Naive thymus-derived CD4-positive, alpha-beta T cell (primary cell): ENCODE measurements at regions not wholly inside any gene's neighbourhood (a gene's known extent, or its start where the extent isn't known, plus 50 kb on each side); places are given as distances from the start of the nearest gene placed in this dataset.

Source experiments
- ATAC-seq: fragments of 150-1000 bp; cut with Tn5 transposase; 2 replicates; pipeline ENCODE4 v1.10.0; 2021; ENCODE audit warnings: mild to moderate bottlenecking, moderate library complexity
- CTCF ChIA-PET: fragments of 350-600 bp; sonication (Branson Sonifier 250); formaldehyde crosslinking; loops from one replicate; lab custom pipeline; 2021; ENCODE audit warnings: antibody characterized with exemption; lab: Charles Lee
- POLR2A ChIA-PET: fragments of 350-600 bp; sonication (Branson Sonifier 250); formaldehyde crosslinking; loops from one replicate; lab custom pipeline; 2021; ENCODE audit warnings: antibody characterized with exemption, inconsistent platforms; lab: Charles Lee
- DNase-seq, 9 donors: peaks; one replicate each; pipeline versions ENCODE4 v3.0.0 to v3.0.0-alpha.2; 2020 to 2022; ENCODE audit warnings: mixed read lengths in 1 of 9
- H3K27ac ChIP-seq: one replicate; pipeline ENCODE4 v1.7.0; 2013; ENCODE audit warnings: mild to moderate bottlenecking, low read depth, low read length, moderate library complexity
- H3K27me3 ChIP-seq, 2 donors: one replicate each; pipeline ENCODE4 v1.7.0; 2013; ENCODE audit warnings: low read length in 2 of 2, mild to moderate bottlenecking in 2 of 2, moderate library complexity in 2 of 2; ENCODE audit not compliant: control insufficient read depth in 2 of 2, insufficient read depth in 2 of 2
- H3K36me3 ChIP-seq, 3 experiments: 1 replicate in 2 of 3; 2 replicates in 1 of 3; pipeline ENCODE4 v1.7.0; 2013; ENCODE audit warnings: low read length in 3 of 3, mild to moderate bottlenecking in 3 of 3, moderate library complexity in 1 of 3; ENCODE audit not compliant: insufficient read depth in 3 of 3, control insufficient read depth in 2 of 3
- H3K4me1 ChIP-seq, 2 donors: one replicate each; pipeline ENCODE4 v1.7.0; 2013; ENCODE audit warnings: low read length in 2 of 2, mild to moderate bottlenecking in 2 of 2, moderate library complexity in 1 of 2; ENCODE audit not compliant: control insufficient read depth in 2 of 2, insufficient read depth in 2 of 2
- H3K4me3 ChIP-seq: 2 replicates; pipeline ENCODE4 v1.7.0; 2013; ENCODE audit warnings: mild to moderate bottlenecking, low read length
- H3K9me3 ChIP-seq, 3 experiments: 1 replicate in 2 of 3; 2 replicates in 1 of 3; pipeline ENCODE4 v1.7.0; 2013; ENCODE audit warnings: low read length in 3 of 3; ENCODE audit not compliant: control insufficient read depth in 2 of 3
- H3K27ac Mint-ChIP-seq, 9 donors: one replicate each; pipeline ENCODE4 v1.8.0; 2020 to 2022; ENCODE audit warnings: mixed read lengths in 9 of 9, mild to moderate bottlenecking in 8 of 9, moderate library complexity in 5 of 9, inconsistent platforms in 2 of 9
- H3K27me3 Mint-ChIP-seq, 5 donors: one replicate each; pipeline ENCODE4 v1.8.0; 2021 to 2022; ENCODE audit warnings: mixed read lengths in 5 of 5, mild to moderate bottlenecking in 1 of 5
- H3K36me3 Mint-ChIP-seq, 5 donors: one replicate each; pipeline ENCODE4 v1.8.0; 2020 to 2022; ENCODE audit warnings: mixed read lengths in 5 of 5, mild to moderate bottlenecking in 3 of 5, inconsistent platforms in 1 of 5
- H3K4me1 Mint-ChIP-seq, 7 donors: one replicate each; pipeline ENCODE4 v1.8.0; 2020 to 2022; ENCODE audit warnings: mixed read lengths in 7 of 7, mild to moderate bottlenecking in 3 of 7, inconsistent platforms in 1 of 7
- H3K4me3 Mint-ChIP-seq, 10 donors: one replicate each; pipeline ENCODE4 v1.8.0; 2020 to 2022; ENCODE audit warnings: mild to moderate bottlenecking in 10 of 10, mixed read lengths in 10 of 10, moderate library complexity in 6 of 10, inconsistent platforms in 2 of 10
- H3K9me3 Mint-ChIP-seq, 11 donors: one replicate each; pipeline ENCODE4 v1.8.0; 2020 to 2022; ENCODE audit warnings: mixed read lengths in 11 of 11, mild to moderate bottlenecking in 4 of 11, inconsistent platforms in 1 of 11, moderate library complexity in 1 of 11
- intact Hi-C, 2 donors: fragments of 100-400 bp; cut with micrococcal nuclease; formaldehyde crosslinking; loops; one replicate each; pipeline ENCODE4 v1.15.1; 2023

DNA sequence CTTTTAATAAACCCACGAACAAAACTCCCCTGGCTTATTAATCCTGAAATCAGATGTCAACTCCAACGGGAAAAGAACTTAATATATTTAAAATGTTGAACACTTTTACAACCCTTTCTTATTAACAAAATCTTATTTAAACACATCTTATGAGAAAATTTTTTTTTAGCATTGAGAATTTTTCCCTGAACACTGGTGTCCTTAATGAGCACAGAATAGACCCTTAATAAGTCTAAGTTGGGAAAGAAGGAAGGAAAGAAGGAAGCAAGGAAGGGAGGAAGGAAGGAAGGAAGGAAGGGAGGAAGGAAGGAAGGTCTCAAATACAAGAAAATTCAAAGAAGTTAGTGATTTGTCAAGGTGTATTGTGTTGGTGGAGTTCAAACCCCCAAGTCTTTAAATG lies 129.2 kb upstream of the COL1A2 start:
- Histone ChIP-seq H3K4me3 (no peak overlapping the region), H3K9me3 (no peaks in the 10 kb centered on the region), H3K27me3 (no peaks in the 10 kb centered on the region), H3K27ac (no peak overlapping the region), H3K4me1 (no peaks in the 10 kb centered on the region), H3K36me3 (no peaks in the 10 kb centered on the region)
- ChIA-PET POLR2A (no interaction called here), CTCF (no interaction called here)
- Mint-ChIP-seq H3K27ac (no peak overlapping the region), H3K4me3 (no peak overlapping the region), H3K9me3 (peaks cover 0 to 12% (median 0%) of the 10 kb centered on the region in 11 donors), H3K36me3 (no peaks in the 10 kb centered on the region), H3K4me1 (no peaks in the 10 kb centered on the region), H3K27me3 (peaks cover 6 to 22% (median 10%) of the 10 kb centered on the region in 5 donors)
- intact Hi-C loops, result no loop called here
- DNase-seq, result no peak
- no peak for ATAC-seq

DNA sequence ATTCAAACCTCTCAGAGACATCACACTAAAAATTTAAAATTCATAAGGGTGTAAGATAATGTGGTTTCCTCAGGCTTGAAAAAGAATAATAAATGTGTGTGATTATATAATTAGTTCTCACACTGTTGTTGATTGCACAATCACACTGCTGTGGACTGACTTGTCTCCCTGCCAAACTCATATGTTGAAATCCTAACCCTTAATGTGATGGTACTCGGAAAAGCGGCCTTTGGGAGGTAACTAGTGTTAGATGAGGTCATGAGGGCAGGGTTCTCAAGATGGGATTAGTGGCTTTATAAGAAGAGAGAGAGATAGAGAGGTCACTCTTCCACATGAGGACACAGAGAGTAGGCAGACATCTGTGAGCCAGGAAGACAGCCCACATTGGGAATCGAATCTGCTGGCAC lies 128.5 kb upstream of the COL1A2 start:
- no peaks in the 10 kb centered on the region for H3K9me3 ChIP-seq
- Mint-ChIP-seq H3K27ac (no peak overlapping the region), H3K9me3 (peaks cover 0 to 12% (median 0%) of the 10 kb centered on the region in 11 donors), H3K4me3 (no peak overlapping the region), H3K27me3 (peaks cover 6 to 20% (median 7%) of the 10 kb centered on the region in 5 donors), H3K36me3 (no peaks in the 10 kb centered on the region), H3K4me1 (no peaks in the 10 kb centered on the region)
- ChIA-PET CTCF (no interaction called here), POLR2A (no interaction called here)
- intact Hi-C loops, result no loop called here
- H3K36me3 ChIP-seq, result no peaks in the 10 kb centered on the region
- H3K4me3 ChIP-seq, result no peak overlapping the region
- ATAC-seq, result no peak
- no peak for DNase-seq
- H3K27me3 ChIP-seq, result no peaks in the 10 kb centered on the region
- no peak overlapping the region for H3K27ac ChIP-seq
- no peaks in the 10 kb centered on the region for H3K4me1 ChIP-seq

DNA sequence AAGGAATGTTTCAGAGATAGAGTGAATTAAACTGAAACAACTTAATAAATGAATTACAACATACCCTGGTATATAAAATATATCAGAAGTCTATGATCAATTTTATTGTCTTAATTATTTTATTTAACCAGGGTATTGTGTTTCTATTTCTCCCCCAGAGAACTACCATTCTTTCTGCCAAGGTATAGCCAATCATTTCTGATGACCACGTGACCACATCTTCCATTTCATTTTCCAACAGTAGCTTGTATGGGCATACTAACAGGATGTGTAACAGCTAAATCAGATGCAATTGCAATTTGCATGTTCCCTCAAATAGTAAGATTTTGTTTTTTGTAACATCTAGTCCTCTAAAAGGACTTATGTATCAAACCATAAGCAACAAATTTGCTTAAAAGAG lies 123.9 kb upstream of the COL1A2 start:
- H3K36me3 ChIP-seq, result no peaks in the 10 kb centered on the region
- CTCF ChIA-PET, result no interaction called here
- H3K9me3 Mint-ChIP-seq, result peaks cover 0 to 12% (median 0%) of the 10 kb centered on the region in 11 donors
- no peaks in the 10 kb centered on the region for H3K4me1 ChIP-seq
- H3K36me3 Mint-ChIP-seq, result no peaks in the 10 kb centered on the region
- H3K27ac ChIP-seq, result no peak overlapping the region
- no peaks in the 10 kb centered on the region for H3K9me3 ChIP-seq
- no peak overlapping the region for H3K4me3 ChIP-seq
- H3K4me1 Mint-ChIP-seq, result no peaks in the 10 kb centered on the region
- POLR2A ChIA-PET, result no interaction called here
- intact Hi-C loops, result loop anchor here in 1 of 2 donors (5.0 kb wide), 1 partner anchor 368 kb away; no protein-coding TSS in a partner anchor
- H3K27me3 Mint-ChIP-seq, result peaks cover 6 to 13% (median 9%) of the 10 kb centered on the region in 5 donors
- no peak overlapping the region for H3K27ac Mint-ChIP-seq
- no peak for ATAC-seq
- H3K4me3 Mint-ChIP-seq, result no peak overlapping the region
- DNase-seq, result no peak
- no peaks in the 10 kb centered on the region for H3K27me3 ChIP-seq

DNA sequence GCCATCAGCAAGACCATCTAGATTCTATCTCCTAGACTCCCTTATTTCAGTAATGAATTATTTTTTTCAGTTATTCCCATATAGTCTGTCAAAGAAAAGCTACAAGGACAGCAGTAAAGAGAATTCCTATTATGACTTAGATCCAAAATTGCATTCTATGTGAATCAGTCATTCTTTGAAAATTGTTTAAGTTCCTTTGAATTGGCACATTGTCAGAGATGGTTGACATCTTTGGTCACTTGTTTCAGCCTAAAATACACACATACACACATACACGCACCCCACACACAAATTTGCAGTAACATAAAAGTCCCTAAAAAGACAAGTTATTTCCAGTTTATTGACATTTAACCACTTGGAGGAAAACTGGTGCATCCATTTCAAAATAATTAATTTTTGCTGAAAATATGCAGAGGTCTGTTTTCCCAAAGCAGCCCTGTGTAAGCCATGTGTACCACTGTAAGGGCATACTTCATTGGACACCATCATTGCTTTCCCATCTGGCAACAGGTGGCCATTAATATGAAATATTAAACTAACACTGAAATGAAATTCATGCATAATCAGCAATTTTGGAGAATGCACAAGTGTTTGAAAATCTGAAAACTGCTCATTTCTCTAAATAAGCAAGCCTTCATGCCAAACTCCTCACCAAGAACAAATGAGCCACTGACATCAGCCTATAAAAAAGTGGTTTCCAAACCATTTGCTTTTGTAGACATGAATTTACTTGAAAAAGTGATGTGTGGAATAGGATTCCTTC lies 121.7 kb upstream of the COL1A2 start:
- ATAC-seq, result no peak
- no peak overlapping the region for H3K27ac Mint-ChIP-seq
- ChIA-PET POLR2A (no interaction called here), CTCF (no interaction called here)
- Histone ChIP-seq H3K27me3 (no peaks in the 10 kb centered on the region), H3K27ac (no peak overlapping the region), H3K9me3 (no peaks in the 10 kb centered on the region), H3K4me3 (no peak overlapping the region), H3K36me3 (no peaks in the 10 kb centered on the region), H3K4me1 (no peaks in the 10 kb centered on the region)
- no peaks in the 10 kb centered on the region for H3K36me3 Mint-ChIP-seq
- intact Hi-C loops, result loop anchor here in 1 of 2 donors (5.0 kb wide), 1 partner anchor 371 kb away; no protein-coding TSS in a partner anchor
- peaks cover 3 to 18% (median 6%) of the 10 kb centered on the region in 5 donors for H3K27me3 Mint-ChIP-seq
- no peaks in the 10 kb centered on the region for H3K4me1 Mint-ChIP-seq
- no peak for DNase-seq
- H3K4me3 Mint-ChIP-seq, result no peak overlapping the region
- peaks cover 0 to 12% (median 0%) of the 10 kb centered on the region in 11 donors for H3K9me3 Mint-ChIP-seq

DNA sequence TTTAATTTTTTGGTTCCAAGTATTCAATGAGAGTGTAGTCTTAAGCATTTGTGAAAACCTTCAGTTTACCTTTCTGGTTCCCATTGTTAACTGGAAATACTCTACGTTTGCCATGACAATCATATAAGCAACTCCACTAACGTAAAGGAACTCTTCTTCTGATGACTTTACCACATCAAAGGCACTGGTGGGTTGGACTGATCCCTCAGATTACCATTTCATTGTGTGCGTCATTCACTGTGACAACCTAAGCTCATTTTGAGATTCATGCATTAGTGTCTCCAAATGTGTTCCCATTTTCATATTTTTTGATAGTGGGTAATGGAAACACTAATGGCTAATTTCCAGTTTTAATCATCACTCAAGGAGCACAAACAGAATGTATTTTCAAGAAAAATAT lies 119.9 kb upstream of the COL1A2 start:
- H3K9me3 Mint-ChIP-seq, result peaks cover 0 to 4% (median 0%) of the 10 kb centered on the region in 11 donors
- intact Hi-C loops, result loop anchor here in 1 of 2 donors (5.0 kb wide), 1 partner anchor 373 kb away; no protein-coding TSS in a partner anchor
- DNase-seq, result peak in 1 of 9 donors; percentile 23

DNA sequence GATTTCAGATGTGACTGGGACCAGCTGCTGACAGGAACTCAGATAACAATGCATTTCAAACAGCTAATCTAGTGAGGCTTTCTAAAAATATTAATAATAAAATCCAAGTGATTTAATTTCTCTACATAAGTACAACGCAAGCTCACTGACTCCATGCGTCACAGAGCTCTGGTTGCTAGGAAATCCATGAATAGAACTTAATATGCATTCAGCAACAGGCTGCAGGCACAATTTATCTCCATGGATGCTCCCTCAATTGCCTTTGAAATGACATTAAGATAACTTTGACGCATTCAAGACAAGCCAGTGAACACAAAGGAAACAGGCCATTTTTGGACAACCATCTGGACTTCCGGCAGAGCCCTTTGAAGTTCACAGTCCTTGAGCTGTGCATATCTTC lies 118.7 kb upstream of the COL1A2 start:
- DNase-seq, result no peak
- Mint-ChIP-seq H3K27me3 (peaks cover 0 to 20% (median 4%) of the 10 kb centered on the region in 5 donors), H3K4me3 (no peak overlapping the region), H3K27ac (no peak overlapping the region), H3K9me3 (peaks cover 0 to under 1% (median 0%) of the 10 kb centered on the region in 11 donors), H3K4me1 (no peaks in the 10 kb centered on the region), H3K36me3 (no peaks in the 10 kb centered on the region)
- no peak overlapping the region for H3K4me3 ChIP-seq
- H3K9me3 ChIP-seq, result no peaks in the 10 kb centered on the region
- POLR2A ChIA-PET, result no interaction called here
- intact Hi-C loops, result no loop called here
- ATAC-seq, result no peak
- no peaks in the 10 kb centered on the region for H3K4me1 ChIP-seq
- no peaks in the 10 kb centered on the region for H3K27me3 ChIP-seq
- H3K36me3 ChIP-seq, result no peaks in the 10 kb centered on the region
- H3K27ac ChIP-seq, result no peak overlapping the region
- CTCF ChIA-PET, result no interaction called here

More for the DNA sequence above, 119.9 kb upstream of the COL1A2 start:
- Histone ChIP-seq H3K27ac (no peak overlapping the region), H3K27me3 (no peaks in the 10 kb centered on the region), H3K36me3 (no peaks in the 10 kb centered on the region), H3K4me1 (no peaks in the 10 kb centered on the region), H3K4me3 (no peak overlapping the region), H3K9me3 (no peaks in the 10 kb centered on the region)
- H3K4me1 Mint-ChIP-seq, result no peaks in the 10 kb centered on the region
- no peak for ATAC-seq
- H3K36me3 Mint-ChIP-seq, result no peaks in the 10 kb centered on the region
- H3K27me3 Mint-ChIP-seq, result peaks cover 0 to 18% (median 5%) of the 10 kb centered on the region in 5 donors
- H3K27ac Mint-ChIP-seq, result no peak overlapping the region
- no peak overlapping the region for H3K4me3 Mint-ChIP-seq
- ChIA-PET POLR2A (no interaction called here), CTCF (no interaction called here)

DNA sequence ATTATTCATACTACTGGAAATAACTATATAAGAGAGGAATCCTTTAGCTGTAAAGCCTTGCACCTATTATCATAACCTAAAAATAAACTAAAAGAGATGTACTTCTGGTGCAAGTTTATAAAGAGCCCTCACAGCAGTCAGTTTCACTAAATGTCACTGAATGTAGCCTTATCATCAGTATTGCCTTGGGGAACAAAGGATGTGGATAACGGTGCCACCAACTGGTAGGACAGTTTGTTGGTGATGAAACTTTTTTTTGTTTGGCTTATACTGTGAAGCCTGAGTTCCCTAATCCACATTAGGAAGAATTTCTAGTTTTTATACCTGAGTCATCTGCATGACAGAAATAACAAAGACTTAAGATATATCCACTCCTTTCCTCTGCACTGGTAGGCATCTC lies 117.9 kb upstream of the COL1A2 start:
- no peaks in the 10 kb centered on the region for H3K27me3 ChIP-seq
- no peaks in the 10 kb centered on the region for H3K36me3 ChIP-seq
- H3K27ac ChIP-seq, result no peak overlapping the region
- ATAC-seq (no peak), DNase-seq (no peak)
- H3K9me3 ChIP-seq, result no peaks in the 10 kb centered on the region
- no peak overlapping the region for H3K4me3 ChIP-seq
- Mint-ChIP-seq H3K4me3 (no peak overlapping the region), H3K27ac (no peak overlapping the region), H3K4me1 (no peaks in the 10 kb centered on the region), H3K36me3 (no peaks in the 10 kb centered on the region), H3K9me3 (peaks cover 0 to 2% (median 0%) of the 10 kb centered on the region in 11 donors), H3K27me3 (peaks cover 0 to 20% (median 7%) of the 10 kb centered on the region in 5 donors)
- no peaks in the 10 kb centered on the region for H3K4me1 ChIP-seq
- ChIA-PET POLR2A (no interaction called here), CTCF (no interaction called here)
- intact Hi-C loops, result no loop called here
